A549 (cell line): ENCODE measurements at regions not wholly inside any gene's neighbourhood (a gene's known extent, or its start where the extent isn't known, plus 50 kb on each side); places are given as distances from the start of the nearest gene placed in this dataset.

Experiments used
- BHLHE40 ChIP-seq: IDR thresholded peaks from 2 replicates; pipeline ENCODE4 v1.6.1; 2012; ENCODE audit warnings: low read depth, low read length, inconsistent platforms
- EP300 ChIP-seq, 2 experiments: fragments of >200 bp; sonication (Bioruptor Twin); formaldehyde crosslinking; IDR thresholded peaks; 2 replicates in 1 of 2; 3 replicates in 1 of 2; pipeline ENCODE4 v1.6.1; 2016 to 2017
- ESRRA ChIP-seq: fragments of 150-350 bp; IDR thresholded peaks from 2 replicates; pipeline ENCODE4 v1.6.1; 2014; ENCODE audit warnings: mild to moderate bottlenecking, low read length, borderline replicate concordance
- HDAC2 ChIP-seq: fragments of 200-600 bp; sonication (generic); IDR thresholded peaks from 2 replicates; pipeline ENCODE4 v1.6.1; 2016
- HEYL ChIP-seq: fragments of 250-450 bp; sonication (Bioruptor Pico); IDR thresholded peaks from 2 replicates; pipeline ENCODE4 v1.8.0; 2021; ENCODE audit warnings: mild to moderate bottlenecking, moderate library complexity
- HOXB13 ChIP-seq: fragments of 250-450 bp; sonication (Bioruptor Pico); IDR thresholded peaks from 2 replicates; pipeline ENCODE4 v1.5.0; 2020; ENCODE audit warnings: low read depth, mild to moderate bottlenecking, moderate library complexity
- MYC ChIP-seq: IDR thresholded peaks from 2 replicates; pipeline ENCODE4 v1.6.1; 2012; ENCODE audit warnings: mild to moderate bottlenecking, inconsistent platforms, low read length, improper control_type of control experiment, borderline replicate concordance
- POLR2A ChIP-seq: IDR thresholded peaks from 2 replicates; pipeline ENCODE4 v1.6.1; 2012; ENCODE audit warnings: mild to moderate bottlenecking, low read length
- RCOR1 ChIP-seq: fragments of 150-350 bp; IDR thresholded peaks from 2 replicates; pipeline ENCODE4 v1.6.1; 2014; ENCODE audit warnings: antibody characterized with exemption, low read length, low read depth
- SMC3 ChIP-seq: fragments of >200 bp; sonication (Bioruptor Twin); formaldehyde crosslinking; IDR thresholded peaks from 3 replicates; pipeline ENCODE4 v1.6.1; 2018; ENCODE audit warnings: inconsistent platforms
- TF ChIP-seq, protein P1 (sequence below): fragments of >200 bp; sonication (Bioruptor Twin); formaldehyde crosslinking; IDR thresholded peaks from 3 replicates; pipeline ENCODE4 v1.5.1; 2016
- TF ChIP-seq, protein P2 (sequence below): fragments of 450-650 bp; IDR thresholded peaks from 2 replicates; pipeline ENCODE4 v1.6.1; 2014; ENCODE audit warnings: antibody characterized with exemption
- TF ChIP-seq, protein P3 (sequence below): fragments of 200-600 bp; sonication (generic); IDR thresholded peaks from 2 replicates; pipeline ENCODE4 v1.6.1; 2016; ENCODE audit warnings: antibody characterized with exemption, mild to moderate bottlenecking, moderate library complexity

DNA sequence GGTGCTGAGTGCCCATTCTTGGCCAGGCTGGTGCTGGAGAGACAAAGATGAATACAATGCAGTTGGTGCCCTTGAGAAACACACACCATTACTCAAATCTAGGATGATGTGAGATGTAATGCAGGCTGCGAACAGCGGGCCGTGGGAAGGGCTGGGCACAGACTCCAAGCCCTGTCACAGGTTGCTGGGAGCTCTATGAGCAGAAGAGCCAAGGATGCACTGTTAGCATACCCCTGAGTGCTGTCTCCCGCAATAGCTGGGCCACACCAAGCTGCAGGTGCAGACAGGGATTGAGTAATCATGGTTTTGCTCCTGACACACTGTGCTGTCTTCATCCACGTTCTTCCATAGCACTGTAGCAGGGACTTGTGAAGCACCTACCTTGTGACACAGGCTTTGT, 247.5 kb upstream of the CRY1 start:
- TF ChIP-seq POLR2A (no peak), HOXB13 (CRISPR knock-in tag) (no peak), MYC (no peak), EP300 (IDR thresholded peaks at IDR 0.05) (no peak), HDAC2 (no peak), SMC3 (no peak), ESRRA (no peak), HEYL (no peak), BHLHE40 (no peak), RCOR1 (no peak)
- TF ChIP-seq, protein P1, sequence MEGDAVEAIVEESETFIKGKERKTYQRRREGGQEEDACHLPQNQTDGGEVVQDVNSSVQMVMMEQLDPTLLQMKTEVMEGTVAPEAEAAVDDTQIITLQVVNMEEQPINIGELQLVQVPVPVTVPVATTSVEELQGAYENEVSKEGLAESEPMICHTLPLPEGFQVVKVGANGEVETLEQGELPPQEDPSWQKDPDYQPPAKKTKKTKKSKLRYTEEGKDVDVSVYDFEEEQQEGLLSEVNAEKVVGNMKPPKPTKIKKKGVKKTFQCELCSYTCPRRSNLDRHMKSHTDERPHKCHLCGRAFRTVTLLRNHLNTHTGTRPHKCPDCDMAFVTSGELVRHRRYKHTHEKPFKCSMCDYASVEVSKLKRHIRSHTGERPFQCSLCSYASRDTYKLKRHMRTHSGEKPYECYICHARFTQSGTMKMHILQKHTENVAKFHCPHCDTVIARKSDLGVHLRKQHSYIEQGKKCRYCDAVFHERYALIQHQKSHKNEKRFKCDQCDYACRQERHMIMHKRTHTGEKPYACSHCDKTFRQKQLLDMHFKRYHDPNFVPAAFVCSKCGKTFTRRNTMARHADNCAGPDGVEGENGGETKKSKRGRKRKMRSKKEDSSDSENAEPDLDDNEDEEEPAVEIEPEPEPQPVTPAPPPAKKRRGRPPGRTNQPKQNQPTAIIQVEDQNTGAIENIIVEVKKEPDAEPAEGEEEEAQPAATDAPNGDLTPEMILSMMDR: no peak
- TF ChIP-seq, protein P2, sequence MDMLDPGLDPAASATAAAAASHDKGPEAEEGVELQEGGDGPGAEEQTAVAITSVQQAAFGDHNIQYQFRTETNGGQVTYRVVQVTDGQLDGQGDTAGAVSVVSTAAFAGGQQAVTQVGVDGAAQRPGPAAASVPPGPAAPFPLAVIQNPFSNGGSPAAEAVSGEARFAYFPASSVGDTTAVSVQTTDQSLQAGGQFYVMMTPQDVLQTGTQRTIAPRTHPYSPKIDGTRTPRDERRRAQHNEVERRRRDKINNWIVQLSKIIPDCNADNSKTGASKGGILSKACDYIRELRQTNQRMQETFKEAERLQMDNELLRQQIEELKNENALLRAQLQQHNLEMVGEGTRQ: no peak
- TF ChIP-seq, protein P3, sequence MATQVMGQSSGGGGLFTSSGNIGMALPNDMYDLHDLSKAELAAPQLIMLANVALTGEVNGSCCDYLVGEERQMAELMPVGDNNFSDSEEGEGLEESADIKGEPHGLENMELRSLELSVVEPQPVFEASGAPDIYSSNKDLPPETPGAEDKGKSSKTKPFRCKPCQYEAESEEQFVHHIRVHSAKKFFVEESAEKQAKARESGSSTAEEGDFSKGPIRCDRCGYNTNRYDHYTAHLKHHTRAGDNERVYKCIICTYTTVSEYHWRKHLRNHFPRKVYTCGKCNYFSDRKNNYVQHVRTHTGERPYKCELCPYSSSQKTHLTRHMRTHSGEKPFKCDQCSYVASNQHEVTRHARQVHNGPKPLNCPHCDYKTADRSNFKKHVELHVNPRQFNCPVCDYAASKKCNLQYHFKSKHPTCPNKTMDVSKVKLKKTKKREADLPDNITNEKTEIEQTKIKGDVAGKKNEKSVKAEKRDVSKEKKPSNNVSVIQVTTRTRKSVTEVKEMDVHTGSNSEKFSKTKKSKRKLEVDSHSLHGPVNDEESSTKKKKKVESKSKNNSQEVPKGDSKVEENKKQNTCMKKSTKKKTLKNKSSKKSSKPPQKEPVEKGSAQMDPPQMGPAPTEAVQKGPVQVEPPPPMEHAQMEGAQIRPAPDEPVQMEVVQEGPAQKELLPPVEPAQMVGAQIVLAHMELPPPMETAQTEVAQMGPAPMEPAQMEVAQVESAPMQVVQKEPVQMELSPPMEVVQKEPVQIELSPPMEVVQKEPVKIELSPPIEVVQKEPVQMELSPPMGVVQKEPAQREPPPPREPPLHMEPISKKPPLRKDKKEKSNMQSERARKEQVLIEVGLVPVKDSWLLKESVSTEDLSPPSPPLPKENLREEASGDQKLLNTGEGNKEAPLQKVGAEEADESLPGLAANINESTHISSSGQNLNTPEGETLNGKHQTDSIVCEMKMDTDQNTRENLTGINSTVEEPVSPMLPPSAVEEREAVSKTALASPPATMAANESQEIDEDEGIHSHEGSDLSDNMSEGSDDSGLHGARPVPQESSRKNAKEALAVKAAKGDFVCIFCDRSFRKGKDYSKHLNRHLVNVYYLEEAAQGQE: no peak
